Lung (tissue), 11 donors: ENCODE measurements at regions not wholly inside any gene's neighbourhood (a gene's known extent, or its start where the extent isn't known, plus 50 kb on each side); places are given as distances from the start of the nearest gene placed in this dataset.

Experiments used
- ATAC-seq: fragments of 200-7000 bp; cut with Tn5 transposase; one replicate; pipeline ENCODE4 v1.9.1; 2020; ENCODE audit warnings: moderate number of reproducible peaks; ENCODE audit not compliant: insufficient read depth, low FRiP score
- DNase-seq, 3 donors: peaks; one replicate each; pipeline ENCODE4 v3.0.0-alpha.2; 2013 to 2017
- H3K27ac ChIP-seq, 2 donors: one replicate each; pipeline ENCODE4 v1.5.1; 2013; ENCODE audit warnings: mild to moderate bottlenecking in 2 of 2, moderate library complexity in 2 of 2, control low read depth in 1 of 2, inconsistent platforms in 1 of 2, low read depth in 1 of 2, low read length in 1 of 2
- H3K27me3 ChIP-seq, 3 donors: one replicate each; pipeline ENCODE4 v1.5.1; 2013; ENCODE audit warnings: low read length in 2 of 3; ENCODE audit not compliant: control insufficient read depth in 3 of 3, insufficient read depth in 3 of 3
- H3K36me3 ChIP-seq, 4 donors: one replicate each; pipeline ENCODE4 v1.5.1; 2013; ENCODE audit warnings: low read length in 4 of 4, mild to moderate bottlenecking in 1 of 4, moderate library complexity in 1 of 4; ENCODE audit not compliant: control insufficient read depth in 4 of 4, insufficient read depth in 4 of 4
- H3K4me1 ChIP-seq, 5 donors: one replicate each; pipeline ENCODE4 v1.5.1; 2013; ENCODE audit warnings: low read length in 5 of 5, mild to moderate bottlenecking in 2 of 5, moderate library complexity in 1 of 5; ENCODE audit not compliant: control insufficient read depth in 5 of 5, insufficient read depth in 5 of 5
- H3K4me3 ChIP-seq: one replicate; pipeline ENCODE4 v1.5.1; 2013; ENCODE audit warnings: mild to moderate bottlenecking, control low read depth, moderate library complexity
- H3K9ac ChIP-seq, 2 donors: one replicate each; pipeline ENCODE4 v1.5.1; 2013; ENCODE audit warnings: low read length in 2 of 2, control low read depth in 1 of 2; ENCODE audit not compliant: insufficient read depth in 1 of 2
- H3K9me3 ChIP-seq, 4 donors: one replicate each; pipeline ENCODE4 v1.5.1; 2013; ENCODE audit warnings: low read length in 3 of 4, mild to moderate bottlenecking in 1 of 4, moderate library complexity in 1 of 4; ENCODE audit not compliant: control insufficient read depth in 4 of 4, insufficient read depth in 3 of 4
- CTCF ChIP-seq: IDR thresholded peaks from 2 replicates; pipeline ENCODE4 v1.5.1; 2012; ENCODE audit warnings: mild to moderate bottlenecking; ENCODE audit errors: control extremely low read depth, extremely low read depth
- WGBS, 2 donors: extraction: QIAGEN DNeasy Blood & Tissue Kit; methylation state at CpG; one replicate each; pipeline ENCODE4 v1.1.7; 2013; 5-methylcytosine and 5-hydroxymethylcytosine counted together
- donor health status: control.
- donor health status: control.
- donor health status: Bipolar disorder and iron deficiency.
- donor health status: healthy.
- donor health status: DM: yes; HTN: yes; CAD: no.

- Histone ChIP-seq H3K27me3 (peaks cover 0 to 7% (median 0%) of the 10 kb centered on the region in 3 donors), H3K9ac (no peak overlapping the region), H3K4me1 (peaks cover 0 to 16% (median 7%) of the 10 kb centered on the region in 5 donors), H3K36me3 (no peaks in the 10 kb centered on the region), H3K27ac (no peak overlapping the region), H3K9me3 (no peaks in the 10 kb centered on the region), H3K4me3 (no peak overlapping the region)
- ATAC-seq, result no peak
- no peak for TF ChIP-seq CTCF
- 77 to 88% methylated on average over 18 of the region's 18 CpGs for WGBS, 2 donors
- peak in 1 of 3 donors; percentile 8 for DNase-seq
Measured at GRCh38 chr16:86050591-86051367, 151.8 kb downstream of the IRF8 start.

- Histone ChIP-seq H3K9ac (no peak overlapping the region), H3K4me3 (no peak overlapping the region), H3K36me3 (no peaks in the 10 kb centered on the region), H3K27me3 (peaks cover 0 to 7% (median 0%) of the 10 kb centered on the region in 3 donors), H3K9me3 (no peaks in the 10 kb centered on the region), H3K27ac (no peak overlapping the region), H3K4me1 (peaks cover 0 to 16% (median 4%) of the 10 kb centered on the region in 5 donors)
- ATAC-seq (no peak), DNase-seq (peak; percentile 19 to 59 (median 20))
- 45 to 62% methylated on average over 20 of the region's 20 CpGs for WGBS, 2 donors
- TF ChIP-seq CTCF, result no peak
Measured at GRCh38 chr16:86051368-86052114, 152.6 kb downstream of the IRF8 start.

- ATAC-seq (no peak), DNase-seq (peak in 1 of 3 donors; percentile 9)
- H3K27ac ChIP-seq, result no peak overlapping the region
- no peaks in the 10 kb centered on the region for H3K36me3 ChIP-seq
- TF ChIP-seq CTCF, result no peak
- no peak overlapping the region for H3K9ac ChIP-seq
- H3K27me3 ChIP-seq, result peaks cover 0 to 7% (median 0%) of the 10 kb centered on the region in 3 donors
- peaks cover 0 to 16% (median 4%) of the 10 kb centered on the region in 5 donors for H3K4me1 ChIP-seq
- WGBS, 2 donors, result 88% methylated on average over 15 of the region's 15 CpGs
- no peak overlapping the region for H3K4me3 ChIP-seq
- no peaks in the 10 kb centered on the region for H3K9me3 ChIP-seq
Measured at GRCh38 chr16:86052115-86052670, 153.2 kb downstream of the IRF8 start.
